ENCODE measurements at regions not wholly inside any gene's neighbourhood (a gene's known extent, or its start where the extent isn't known, plus 50 kb on each side); places are given as distances from the start of the nearest gene placed in this dataset.

- no peak overlapping the region for H3K4me2 ChIP-seq (ENCODE audit: insufficient read depth, insufficient read length, low read length)
Measured at GRCh38 chr2:16326711-16327300, 338.8 kb downstream of the CYRIA start.

More at GRCh38 chr2:16326711-16327300, 338.8 kb downstream of the CYRIA start:
- H3K14ac ChIP-seq (ENCODE audit: insufficient read depth, low read length), result no peak overlapping the region
- no peaks in the 10 kb centered on the region for H3K9me3 ChIP-seq (ENCODE audit: control insufficient read depth, low read depth, low read length)
- H2AK5ac ChIP-seq (ENCODE audit: insufficient read length, low read length), result no peak overlapping the region
- no peak overlapping the region for H2BK120ac ChIP-seq (ENCODE audit: low read depth, low read length, poor library complexity, severe bottlenecking)
- H3K23ac ChIP-seq (ENCODE audit: insufficient read length, low read depth, low read length), result no peak overlapping the region
- peaks cover 34% of the 10 kb centered on the region for H3K27me3 Mint-ChIP-seq (ENCODE audit: low read depth)
- H3K27me3 ChIP-seq (ENCODE audit: insufficient read depth, low read length), result no peaks in the 10 kb centered on the region
- no peaks in the 10 kb centered on the region for H3K79me1 ChIP-seq (ENCODE audit: insufficient read depth, low read depth, low read length, poor library complexity, severe bottlenecking)
- H4K20me1 ChIP-seq (ENCODE audit: control insufficient read depth, insufficient read depth, insufficient read length), result no peaks in the 10 kb centered on the region
- no peaks in the 10 kb centered on the region for H3K79me2 ChIP-seq (ENCODE audit: insufficient read depth, low read length)
- peaks cover 33 to 38% of the 10 kb centered on the region in 2 experiments for H3K4me1 Mint-ChIP-seq
- H3K27ac Mint-ChIP-seq, result no peak overlapping the region
- H3K23me2 ChIP-seq (ENCODE audit: insufficient read length, low read depth, low read length, poor library complexity, severe bottlenecking), result no peaks in the 10 kb centered on the region
- H4K91ac ChIP-seq (ENCODE audit: insufficient read length, low read depth, low read length), result no peak overlapping the region
- H3T11ph ChIP-seq (ENCODE audit: low read length), result no peak overlapping the region
- H2AFZ ChIP-seq (ENCODE audit: low read length), result no peak overlapping the region
- no peak overlapping the region for H3K56ac ChIP-seq (ENCODE audit: insufficient read length, low read depth, low read length)
- no peak overlapping the region for H3K9ac ChIP-seq (ENCODE audit: extremely low read depth, insufficient read length, low read length)
- no peak overlapping the region for H3K4ac ChIP-seq (ENCODE audit: low read depth, low read length)
- no peak overlapping the region for H2BK5ac ChIP-seq (ENCODE audit: insufficient read length, low read length)
- no peak overlapping the region for H2BK12ac ChIP-seq (ENCODE audit: insufficient read length, low read depth, low read length)
- no peak overlapping the region for H3K18ac ChIP-seq (ENCODE audit: insufficient read length, low read depth, low read length)
- H3K9me3 Mint-ChIP-seq, result no peaks in the 10 kb centered on the region
- no CpG with 5 or more reads among the region's 2 CpGs for WGBS (ENCODE audit: extremely low coverage, insufficient read length, low lambda C conversion rate)
- H4K8ac ChIP-seq (replicated peaks; ENCODE audit: insufficient read length, low read depth, low read length), result no peak overlapping the region
- no peaks in the 10 kb centered on the region; a peak in 1 of 7 replicates for H3K36me3 Mint-ChIP-seq (ENCODE audit: insufficient read depth in 1 of 3, low read depth in 3 of 3)
- no peak overlapping the region for H4K5ac ChIP-seq (ENCODE audit: insufficient read length, low read depth, low read length)
- peaks cover 10% of the 10 kb centered on the region; the same call in 1 of the 2 replicates for H3K4me1 ChIP-seq (ENCODE audit: insufficient read depth, low read length)
- no peak overlapping the region for H2BK20ac ChIP-seq (ENCODE audit: low read depth, low read length, poor library complexity, severe bottlenecking)
- DNase-seq, result no peak
- no peak overlapping the region for H3K4me3 Mint-ChIP-seq
- TF ChIP-seq, protein P1, sequence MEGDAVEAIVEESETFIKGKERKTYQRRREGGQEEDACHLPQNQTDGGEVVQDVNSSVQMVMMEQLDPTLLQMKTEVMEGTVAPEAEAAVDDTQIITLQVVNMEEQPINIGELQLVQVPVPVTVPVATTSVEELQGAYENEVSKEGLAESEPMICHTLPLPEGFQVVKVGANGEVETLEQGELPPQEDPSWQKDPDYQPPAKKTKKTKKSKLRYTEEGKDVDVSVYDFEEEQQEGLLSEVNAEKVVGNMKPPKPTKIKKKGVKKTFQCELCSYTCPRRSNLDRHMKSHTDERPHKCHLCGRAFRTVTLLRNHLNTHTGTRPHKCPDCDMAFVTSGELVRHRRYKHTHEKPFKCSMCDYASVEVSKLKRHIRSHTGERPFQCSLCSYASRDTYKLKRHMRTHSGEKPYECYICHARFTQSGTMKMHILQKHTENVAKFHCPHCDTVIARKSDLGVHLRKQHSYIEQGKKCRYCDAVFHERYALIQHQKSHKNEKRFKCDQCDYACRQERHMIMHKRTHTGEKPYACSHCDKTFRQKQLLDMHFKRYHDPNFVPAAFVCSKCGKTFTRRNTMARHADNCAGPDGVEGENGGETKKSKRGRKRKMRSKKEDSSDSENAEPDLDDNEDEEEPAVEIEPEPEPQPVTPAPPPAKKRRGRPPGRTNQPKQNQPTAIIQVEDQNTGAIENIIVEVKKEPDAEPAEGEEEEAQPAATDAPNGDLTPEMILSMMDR (conservative IDR thresholded peaks at IDR 0.05), result no peak
- no peak overlapping the region for H3K27ac ChIP-seq (ENCODE audit: insufficient read length, low read depth, low read length)
- no peak overlapping the region for H2BK15ac ChIP-seq (ENCODE audit: low read depth, low read length)

All from H9 (cell line).